SK-N-SH treated with all-trans-retinoic acid at 6 μM for 48 hours (cell line): ENCODE measurements at regions not wholly inside any gene's neighbourhood (a gene's known extent, or its start where the extent isn't known, plus 50 kb on each side); places are given as distances from the start of the nearest gene placed in this dataset.

Experiments used
- CREB5 ChIP-seq: fragments of 250-450 bp; sonication (Bioruptor Pico); IDR thresholded peaks from 2 replicates; pipeline ENCODE4 v1.5.1; 2020; ENCODE audit warnings: low read depth, mild to moderate bottlenecking, moderate library complexity
- CSDC2 ChIP-seq: fragments of 250-450 bp; sonication (Bioruptor Pico); IDR thresholded peaks from 2 replicates; pipeline ENCODE4 v1.5.0; 2020; ENCODE audit warnings: mild to moderate bottlenecking, moderate library complexity
- GLIS3 ChIP-seq: fragments of 250-450 bp; sonication (Bioruptor Pico); IDR thresholded peaks from 2 replicates; pipeline ENCODE4 v1.5.0; 2020; ENCODE audit warnings: mild to moderate bottlenecking, moderate library complexity
- ISL1 ChIP-seq: fragments of 250-450 bp; sonication (Bioruptor Pico); IDR thresholded peaks from 2 replicates; pipeline ENCODE4 v2.1.2; 2022; ENCODE audit warnings: mild to moderate bottlenecking, moderate library complexity
- RARB ChIP-seq: fragments of 250-450 bp; sonication (Bioruptor Pico); IDR thresholded peaks from 2 replicates; pipeline ENCODE4 v1.8.0; 2021; ENCODE audit warnings: mild to moderate bottlenecking, moderate library complexity
- TSHZ2 ChIP-seq: fragments of 250-450 bp; sonication (Bioruptor Pico); IDR thresholded peaks from 2 replicates; pipeline ENCODE4 v1.5.0; 2020; ENCODE audit warnings: mild to moderate bottlenecking, moderate library complexity
- ZNF70 ChIP-seq: fragments of 450-650 bp; formaldehyde crosslinking; IDR thresholded peaks from 2 replicates; pipeline ENCODE4 v1.5.0; 2020; ENCODE audit warnings: mild to moderate bottlenecking, moderate library complexity
- ZNF8 ChIP-seq: fragments of 450-650 bp; formaldehyde crosslinking; IDR thresholded peaks from 2 replicates; pipeline ENCODE4 v1.5.0; 2020; ENCODE audit warnings: mild to moderate bottlenecking, moderate library complexity

GRCh38 chr13:86601351-86601750 lies 802.1 kb upstream of the SLITRK6 start:
- TF ChIP-seq CREB5 (CRISPR knock-in tag) (no peak), GLIS3 (CRISPR knock-in tag) (no peak), RARB (CRISPR knock-in tag) (no peak), ZNF70 (CRISPR knock-in tag) (no peak), TSHZ2 (CRISPR knock-in tag) (no peak), ISL1 (CRISPR knock-in tag) (no peak), CSDC2 (no peak), ZNF8 (no peak)
